ENCODE measurements at regions not wholly inside any gene's neighbourhood (a gene's known extent, or its start where the extent isn't known, plus 50 kb on each side); places are given as distances from the start of the nearest gene placed in this dataset.

DNA sequence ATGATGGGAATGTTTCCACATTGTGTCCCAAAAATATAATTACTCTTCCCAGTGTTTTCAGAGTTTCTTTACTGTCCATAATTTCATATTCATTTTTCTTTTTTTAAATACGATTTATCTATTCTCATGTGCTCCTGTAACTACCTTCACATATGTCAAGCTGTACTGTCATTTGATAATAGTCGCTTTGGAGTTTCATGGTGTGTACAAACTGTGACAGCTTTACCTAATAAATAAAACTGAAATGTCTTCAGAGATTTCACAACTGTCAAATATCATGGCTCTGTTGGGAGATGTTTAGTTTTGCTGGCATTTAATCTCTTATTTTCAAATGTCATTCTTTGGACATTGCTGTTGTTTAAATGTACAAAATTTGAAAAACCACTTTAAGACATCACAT, 450.2 kb downstream of the TLL1 start:
- TF ChIP-seq, protein P1, sequence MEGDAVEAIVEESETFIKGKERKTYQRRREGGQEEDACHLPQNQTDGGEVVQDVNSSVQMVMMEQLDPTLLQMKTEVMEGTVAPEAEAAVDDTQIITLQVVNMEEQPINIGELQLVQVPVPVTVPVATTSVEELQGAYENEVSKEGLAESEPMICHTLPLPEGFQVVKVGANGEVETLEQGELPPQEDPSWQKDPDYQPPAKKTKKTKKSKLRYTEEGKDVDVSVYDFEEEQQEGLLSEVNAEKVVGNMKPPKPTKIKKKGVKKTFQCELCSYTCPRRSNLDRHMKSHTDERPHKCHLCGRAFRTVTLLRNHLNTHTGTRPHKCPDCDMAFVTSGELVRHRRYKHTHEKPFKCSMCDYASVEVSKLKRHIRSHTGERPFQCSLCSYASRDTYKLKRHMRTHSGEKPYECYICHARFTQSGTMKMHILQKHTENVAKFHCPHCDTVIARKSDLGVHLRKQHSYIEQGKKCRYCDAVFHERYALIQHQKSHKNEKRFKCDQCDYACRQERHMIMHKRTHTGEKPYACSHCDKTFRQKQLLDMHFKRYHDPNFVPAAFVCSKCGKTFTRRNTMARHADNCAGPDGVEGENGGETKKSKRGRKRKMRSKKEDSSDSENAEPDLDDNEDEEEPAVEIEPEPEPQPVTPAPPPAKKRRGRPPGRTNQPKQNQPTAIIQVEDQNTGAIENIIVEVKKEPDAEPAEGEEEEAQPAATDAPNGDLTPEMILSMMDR (IDR thresholded peaks at IDR 0.05; ENCODE audit: low read depth, low read length, missing input control), result no peak
- Histone ChIP-seq H3K4me3 (ENCODE audit: low read depth in 1 of 3, low read length in 3 of 3) (no peak overlapping the region), H3K9ac (ENCODE audit: low read depth in 1 of 2, low read length in 2 of 2) (no peak overlapping the region), H3K27me3 (ENCODE audit: control insufficient read depth in 4 of 4, insufficient read depth in 4 of 4, low read length in 3 of 4) (no peaks in the 10 kb centered on the region), H3K4me1 (ENCODE audit: control insufficient read depth in 4 of 4, insufficient read depth in 4 of 4, low read length in 3 of 4) (no peaks in the 10 kb centered on the region), H3K27ac (ENCODE audit: low read depth in 1 of 2, low read length in 2 of 2) (no peak overlapping the region), H3K36me3 (ENCODE audit: control insufficient read depth in 4 of 4, insufficient read depth in 3 of 4, low read depth in 1 of 4, low read length in 3 of 4) (no peaks in the 10 kb centered on the region), H3K9me3 (ENCODE audit: control insufficient read depth in 4 of 4, low read length in 3 of 4) (no peaks in the 10 kb centered on the region)
- WGBS, result 59% methylated on average over 2 of the region's 2 CpGs
- no peak for DNase-seq (ENCODE audit: low spot score)

DNA sequence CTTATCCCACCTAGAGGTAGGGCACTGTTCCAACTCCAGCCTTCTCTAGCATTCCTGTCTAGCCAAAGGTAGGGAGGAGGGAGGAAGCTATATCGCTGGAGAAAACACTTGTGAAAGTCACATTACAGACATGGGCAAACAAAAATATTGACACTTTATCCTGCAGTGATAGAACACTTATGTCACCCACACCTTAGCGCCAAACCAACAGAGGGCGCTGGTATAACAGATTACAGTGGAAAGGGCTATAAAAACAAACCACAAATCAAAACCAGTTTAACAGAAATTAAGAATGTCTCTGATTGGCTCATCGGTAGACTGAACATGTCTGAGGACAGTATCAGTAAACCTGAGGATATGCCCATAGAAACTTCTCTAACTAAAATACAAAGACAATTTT, 451.3 kb downstream of the TLL1 start:
- H3K36me3 ChIP-seq (ENCODE audit: control insufficient read depth in 4 of 4, insufficient read depth in 3 of 4, low read depth in 1 of 4, low read length in 3 of 4), result no peaks in the 10 kb centered on the region
- TF ChIP-seq, protein P2, sequence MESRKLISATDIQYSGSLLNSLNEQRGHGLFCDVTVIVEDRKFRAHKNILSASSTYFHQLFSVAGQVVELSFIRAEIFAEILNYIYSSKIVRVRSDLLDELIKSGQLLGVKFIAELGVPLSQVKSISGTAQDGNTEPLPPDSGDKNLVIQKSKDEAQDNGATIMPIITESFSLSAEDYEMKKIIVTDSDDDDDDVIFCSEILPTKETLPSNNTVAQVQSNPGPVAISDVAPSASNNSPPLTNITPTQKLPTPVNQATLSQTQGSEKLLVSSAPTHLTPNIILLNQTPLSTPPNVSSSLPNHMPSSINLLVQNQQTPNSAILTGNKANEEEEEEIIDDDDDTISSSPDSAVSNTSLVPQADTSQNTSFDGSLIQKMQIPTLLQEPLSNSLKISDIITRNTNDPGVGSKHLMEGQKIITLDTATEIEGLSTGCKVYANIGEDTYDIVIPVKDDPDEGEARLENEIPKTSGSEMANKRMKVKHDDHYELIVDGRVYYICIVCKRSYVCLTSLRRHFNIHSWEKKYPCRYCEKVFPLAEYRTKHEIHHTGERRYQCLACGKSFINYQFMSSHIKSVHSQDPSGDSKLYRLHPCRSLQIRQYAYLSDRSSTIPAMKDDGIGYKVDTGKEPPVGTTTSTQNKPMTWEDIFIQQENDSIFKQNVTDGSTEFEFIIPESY (IDR thresholded peaks at IDR 0.05), result no peak
- TF ChIP-seq JUND (IDR thresholded peaks at IDR 0.05) (no peak), GABPA (IDR thresholded peaks at IDR 0.05 in 1 of 2, conservative IDR thresholded peaks at IDR 0.05 in 1 of 2) (no peak)
- H3K4me3 ChIP-seq (ENCODE audit: low read depth in 1 of 3, low read length in 3 of 3), result no peak overlapping the region
- no peaks in the 10 kb centered on the region for H3K9me3 ChIP-seq (ENCODE audit: control insufficient read depth in 4 of 4, low read length in 3 of 4)
- H3K27me3 ChIP-seq (ENCODE audit: control insufficient read depth in 4 of 4, insufficient read depth in 4 of 4, low read length in 3 of 4), result no peaks in the 10 kb centered on the region
- H3K9ac ChIP-seq (ENCODE audit: low read depth in 1 of 2, low read length in 2 of 2), result no peak overlapping the region
- no peak overlapping the region for H3K27ac ChIP-seq (ENCODE audit: low read depth in 1 of 2, low read length in 2 of 2)
- no peak for DNase-seq (ENCODE audit: low spot score)
- 37% methylated on average over 4 of the region's 4 CpGs for WGBS
- H3K4me1 ChIP-seq (ENCODE audit: control insufficient read depth in 4 of 4, insufficient read depth in 4 of 4, low read length in 3 of 4), result no peaks in the 10 kb centered on the region

DNA sequence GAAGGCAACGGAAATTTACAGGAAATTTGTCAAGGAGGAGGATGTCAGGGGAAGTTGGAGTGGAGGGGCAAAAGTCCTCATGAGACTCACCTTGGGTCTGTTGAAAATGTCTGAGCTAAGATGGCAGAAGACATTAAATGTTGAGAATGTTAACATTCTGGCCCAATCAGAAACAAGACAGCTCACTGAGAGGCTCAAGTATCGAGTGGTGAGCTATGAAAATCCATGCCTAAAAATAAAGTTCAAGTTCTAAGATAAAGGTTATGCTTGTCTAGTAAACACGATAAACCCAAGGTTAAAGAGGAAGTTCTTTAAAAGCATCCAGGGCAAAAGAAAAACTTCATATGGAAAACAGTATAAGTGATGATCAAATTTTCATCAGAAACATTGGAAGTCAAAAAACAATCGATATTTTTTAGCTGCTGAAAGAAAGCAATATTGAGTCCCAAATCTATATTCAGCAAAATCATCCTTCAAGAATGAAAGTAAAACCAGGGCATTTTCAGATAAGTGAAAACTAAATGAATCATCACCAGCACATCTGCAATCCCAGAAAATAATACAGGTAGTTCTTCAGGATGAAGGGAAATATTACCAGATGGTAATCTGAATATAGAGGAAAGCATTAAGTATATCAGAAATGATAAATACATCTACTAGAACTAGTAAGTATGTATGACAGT, 462.4 kb downstream of the TLL1 start:
- Histone ChIP-seq H3K9ac (ENCODE audit: low read depth in 1 of 2, low read length in 2 of 2) (no peak overlapping the region), H3K4me1 (ENCODE audit: control insufficient read depth in 4 of 4, insufficient read depth in 4 of 4, low read length in 3 of 4) (no peaks in the 10 kb centered on the region), H3K27me3 (ENCODE audit: control insufficient read depth in 4 of 4, insufficient read depth in 4 of 4, low read length in 3 of 4) (no peaks in the 10 kb centered on the region), H3K27ac (ENCODE audit: low read depth in 1 of 2, low read length in 2 of 2) (no peak overlapping the region), H3K9me3 (ENCODE audit: control insufficient read depth in 4 of 4, low read length in 3 of 4) (no peaks in the 10 kb centered on the region), H3K4me3 (ENCODE audit: low read depth in 1 of 3, low read length in 3 of 3) (no peak overlapping the region), H3K36me3 (ENCODE audit: control insufficient read depth in 4 of 4, insufficient read depth in 3 of 4, low read depth in 1 of 4, low read length in 3 of 4) (no peaks in the 10 kb centered on the region)
- no peak for TF ChIP-seq HNF4A (conservative IDR thresholded peaks at IDR 0.05)
- TF ChIP-seq SP1 (IDR thresholded peaks at IDR 0.05), result no peak
- TF ChIP-seq, protein P3, sequence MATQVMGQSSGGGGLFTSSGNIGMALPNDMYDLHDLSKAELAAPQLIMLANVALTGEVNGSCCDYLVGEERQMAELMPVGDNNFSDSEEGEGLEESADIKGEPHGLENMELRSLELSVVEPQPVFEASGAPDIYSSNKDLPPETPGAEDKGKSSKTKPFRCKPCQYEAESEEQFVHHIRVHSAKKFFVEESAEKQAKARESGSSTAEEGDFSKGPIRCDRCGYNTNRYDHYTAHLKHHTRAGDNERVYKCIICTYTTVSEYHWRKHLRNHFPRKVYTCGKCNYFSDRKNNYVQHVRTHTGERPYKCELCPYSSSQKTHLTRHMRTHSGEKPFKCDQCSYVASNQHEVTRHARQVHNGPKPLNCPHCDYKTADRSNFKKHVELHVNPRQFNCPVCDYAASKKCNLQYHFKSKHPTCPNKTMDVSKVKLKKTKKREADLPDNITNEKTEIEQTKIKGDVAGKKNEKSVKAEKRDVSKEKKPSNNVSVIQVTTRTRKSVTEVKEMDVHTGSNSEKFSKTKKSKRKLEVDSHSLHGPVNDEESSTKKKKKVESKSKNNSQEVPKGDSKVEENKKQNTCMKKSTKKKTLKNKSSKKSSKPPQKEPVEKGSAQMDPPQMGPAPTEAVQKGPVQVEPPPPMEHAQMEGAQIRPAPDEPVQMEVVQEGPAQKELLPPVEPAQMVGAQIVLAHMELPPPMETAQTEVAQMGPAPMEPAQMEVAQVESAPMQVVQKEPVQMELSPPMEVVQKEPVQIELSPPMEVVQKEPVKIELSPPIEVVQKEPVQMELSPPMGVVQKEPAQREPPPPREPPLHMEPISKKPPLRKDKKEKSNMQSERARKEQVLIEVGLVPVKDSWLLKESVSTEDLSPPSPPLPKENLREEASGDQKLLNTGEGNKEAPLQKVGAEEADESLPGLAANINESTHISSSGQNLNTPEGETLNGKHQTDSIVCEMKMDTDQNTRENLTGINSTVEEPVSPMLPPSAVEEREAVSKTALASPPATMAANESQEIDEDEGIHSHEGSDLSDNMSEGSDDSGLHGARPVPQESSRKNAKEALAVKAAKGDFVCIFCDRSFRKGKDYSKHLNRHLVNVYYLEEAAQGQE (IDR thresholded peaks at IDR 0.05), result no peak
- TF ChIP-seq EGR1 (IDR thresholded peaks at IDR 0.05; ENCODE audit: low read depth in 2 of 2), result no peak
- no peak for TF ChIP-seq JUND (IDR thresholded peaks at IDR 0.05)
- TF ChIP-seq, protein P2 (IDR thresholded peaks at IDR 0.05), result no peak
- no peak for TF ChIP-seq FOXA1 (IDR thresholded peaks at IDR 0.05)
- TF ChIP-seq RXRA (IDR thresholded peaks at IDR 0.05), result no peak
- TF ChIP-seq RAD21 (IDR thresholded peaks at IDR 0.05), result no peak
- 44% methylated on average over 4 of the region's 4 CpGs for WGBS
- no peak for DNase-seq (ENCODE audit: low spot score)

Data from liver (tissue), 8 donors.